ENCODE measurements at regions not wholly inside any gene's neighbourhood (a gene's known extent, or its start where the extent isn't known, plus 50 kb on each side); places are given as distances from the start of the nearest gene placed in this dataset.

DNA sequence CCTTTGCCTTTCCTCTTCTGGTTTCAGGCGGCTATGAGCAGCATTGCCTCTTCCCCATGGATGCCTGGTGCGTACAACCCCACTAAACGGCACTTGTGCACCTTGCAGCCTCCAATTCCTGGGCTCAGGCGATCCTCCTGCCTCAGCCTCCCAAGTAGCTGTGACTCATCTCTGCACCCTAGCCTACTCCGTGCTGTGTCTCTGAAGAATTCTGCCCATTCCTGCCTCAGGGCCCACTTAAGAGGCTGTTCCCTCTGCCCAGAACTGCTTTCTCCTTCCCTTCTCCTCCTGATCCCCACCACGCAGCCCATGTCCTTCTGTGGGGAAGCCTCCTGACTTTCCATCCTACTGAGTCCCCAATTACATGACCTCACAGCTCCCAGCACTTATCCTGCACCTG lies 142.2 kb upstream of the ZNF507 start:
- H3K79me1 ChIP-seq (ENCODE audit: low read length) = no peaks in the 10 kb centered on the region
- no peak overlapping the region for H3K4ac ChIP-seq (ENCODE audit: low read depth, low read length)
- H3K4me3 ChIP-seq (ENCODE audit: low read depth, low read length) = no peak overlapping the region
- no peak overlapping the region for H2BK120ac ChIP-seq (ENCODE audit: insufficient read depth, low read length, poor library complexity)
- H3K79me2 ChIP-seq (ENCODE audit: control insufficient read depth, insufficient read depth, low read length, poor library complexity) = no peaks in the 10 kb centered on the region
- no peaks in the 10 kb centered on the region for H3K9me3 ChIP-seq (ENCODE audit: insufficient read depth, low read depth, low read length)
- H2AFZ ChIP-seq (ENCODE audit: insufficient read depth, low read length, poor library complexity) = no peak overlapping the region
- H2BK12ac ChIP-seq (ENCODE audit: low read length) = no peak overlapping the region
- no peak overlapping the region for H3K23ac ChIP-seq (ENCODE audit: low read length)
- H4K91ac ChIP-seq (ENCODE audit: low read depth, low read length) = no peak overlapping the region
- DNase-seq = no peak
- H2AK5ac ChIP-seq (ENCODE audit: low read length) = no peak overlapping the region
- no peaks in the 10 kb centered on the region for H3K27me3 ChIP-seq (ENCODE audit: insufficient read depth, low read length)
- no peaks in the 10 kb centered on the region for H3K36me3 ChIP-seq (ENCODE audit: control insufficient read depth in 1 of 2, insufficient read depth in 2 of 2, low read length in 2 of 2)
- H2BK5ac ChIP-seq (ENCODE audit: low read depth, low read length, poor library complexity) = no peak overlapping the region
- no peak overlapping the region for H3K18ac ChIP-seq (ENCODE audit: low read length)
- H4K12ac ChIP-seq (ENCODE audit: low read depth, low read length) = no peak overlapping the region
- H3K27ac ChIP-seq (ENCODE audit: low read depth, low read length) = no peak overlapping the region
- H3K9ac ChIP-seq (ENCODE audit: low read length) = no peak overlapping the region
- no peak overlapping the region for H4K8ac ChIP-seq (ENCODE audit: low read depth, low read length)
- H3K4me2 ChIP-seq (ENCODE audit: low read length) = no peak overlapping the region
- no peak overlapping the region for H3K14ac ChIP-seq (ENCODE audit: low read length)
- H3K4me1 ChIP-seq (ENCODE audit: control insufficient read depth in 1 of 2, insufficient read depth in 2 of 2, low read length in 2 of 2) = no peaks in the 10 kb centered on the region
- WGBS (ENCODE audit: extremely low coverage, insufficient coverage, insufficient read length) = no CpG with 5 or more reads among the region's 6 CpGs

DNA sequence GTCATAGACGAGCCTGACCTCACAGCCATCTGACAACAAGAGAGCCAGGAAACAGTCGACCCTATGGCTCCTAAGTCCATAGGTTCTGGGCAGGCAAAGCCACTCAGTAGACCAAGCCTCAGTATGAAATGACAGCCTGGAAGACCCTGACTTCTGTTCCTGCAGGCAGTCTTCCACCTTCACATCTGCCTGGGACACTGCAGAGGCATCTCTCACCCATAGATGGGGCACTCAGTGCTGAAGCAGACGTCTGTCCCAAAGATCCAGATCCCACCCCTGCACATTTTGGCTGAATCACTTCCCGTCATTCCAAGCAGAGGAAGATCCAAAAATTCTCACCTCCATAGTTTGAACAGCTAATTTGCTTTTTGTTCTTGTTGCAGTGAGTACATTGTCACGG lies 139.3 kb upstream of the ZNF507 start:
- Histone ChIP-seq H3K79me1 (ENCODE audit: low read length) (no peaks in the 10 kb centered on the region), H3K23ac (ENCODE audit: low read length) (peak overlapping the region; percentile 37), H3K4me3 (ENCODE audit: low read depth, low read length) (no peak overlapping the region), H3K4ac (ENCODE audit: low read depth, low read length) (no peak overlapping the region), H3K27ac (ENCODE audit: low read depth, low read length) (no peak overlapping the region), H3K9me3 (ENCODE audit: insufficient read depth, low read depth, low read length) (no peaks in the 10 kb centered on the region), H2AFZ (ENCODE audit: insufficient read depth, low read length, poor library complexity) (no peak overlapping the region), H4K8ac (ENCODE audit: low read depth, low read length) (no peak overlapping the region), H3K4me2 (ENCODE audit: low read length) (no peak overlapping the region), H2AK5ac (ENCODE audit: low read length) (no peak overlapping the region), H3K27me3 (ENCODE audit: insufficient read depth, low read length) (no peaks in the 10 kb centered on the region), H2BK5ac (ENCODE audit: low read depth, low read length, poor library complexity) (no peak overlapping the region), H4K91ac (ENCODE audit: low read depth, low read length) (no peak overlapping the region), H3K18ac (ENCODE audit: low read length) (no peak overlapping the region), H3K9ac (ENCODE audit: low read length) (no peak overlapping the region), H2BK12ac (ENCODE audit: low read length) (no peak overlapping the region), H3K14ac (ENCODE audit: low read length) (no peak overlapping the region), H3K4me1 (ENCODE audit: control insufficient read depth in 1 of 2, insufficient read depth in 2 of 2, low read length in 2 of 2) (no peaks in the 10 kb centered on the region), H3K79me2 (ENCODE audit: control insufficient read depth, insufficient read depth, low read length, poor library complexity) (no peaks in the 10 kb centered on the region), H4K12ac (ENCODE audit: low read depth, low read length) (no peak overlapping the region), H2BK120ac (ENCODE audit: insufficient read depth, low read length, poor library complexity) (no peak overlapping the region), H3K36me3 (ENCODE audit: control insufficient read depth in 1 of 2, insufficient read depth in 2 of 2, low read length in 2 of 2) (no peaks in the 10 kb centered on the region)
- no CpG with 5 or more reads among the region's 5 CpGs for WGBS (ENCODE audit: extremely low coverage, insufficient coverage, insufficient read length)
- no peak for DNase-seq

DNA sequence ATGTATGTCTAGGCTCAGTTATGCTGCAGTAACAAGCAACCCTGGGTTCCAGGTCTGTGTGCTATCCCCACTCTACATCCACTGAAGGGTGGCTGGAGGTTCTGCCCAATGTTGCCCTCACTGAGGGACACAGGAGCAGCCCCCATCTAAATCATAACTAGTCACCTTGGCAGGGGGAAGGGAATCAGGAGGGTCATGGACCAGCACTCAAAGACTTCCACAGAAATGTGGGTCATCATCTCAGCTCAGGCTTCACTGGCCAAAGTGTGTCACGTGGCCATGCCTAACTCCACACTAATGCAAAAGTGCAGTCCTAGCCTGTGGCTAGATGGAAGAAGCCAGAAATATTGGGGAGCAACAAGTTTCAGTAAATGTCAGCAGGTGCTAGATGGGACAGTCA lies 137.3 kb upstream of the ZNF507 start:
- H3K27ac ChIP-seq (ENCODE audit: low read depth, low read length) = no peak overlapping the region
- no peak overlapping the region for H2AFZ ChIP-seq (ENCODE audit: insufficient read depth, low read length, poor library complexity)
- no peak overlapping the region for H3K4me2 ChIP-seq (ENCODE audit: low read length)

DNA sequence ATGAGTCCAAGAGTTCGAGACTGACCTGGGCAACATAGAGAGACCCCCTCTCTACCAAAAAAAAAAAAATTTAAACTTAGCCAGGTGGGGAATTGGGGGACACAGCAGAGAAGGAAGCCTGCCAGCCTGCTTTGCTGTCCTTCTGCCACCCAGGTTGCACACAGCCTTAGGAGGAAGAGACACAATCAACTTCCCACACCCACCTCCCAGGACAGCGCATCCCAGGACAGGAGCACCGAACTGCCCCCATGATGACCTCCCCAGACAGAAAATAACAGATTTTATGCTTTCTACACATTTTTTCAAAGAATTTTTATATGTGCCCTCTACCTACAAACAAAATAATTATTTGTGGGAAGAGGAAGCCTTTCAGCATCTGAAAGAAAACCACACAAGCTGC lies 126.0 kb upstream of the ZNF507 start:
- Histone ChIP-seq H3K79me2 (ENCODE audit: control insufficient read depth, insufficient read depth, low read length, poor library complexity) (no peaks in the 10 kb centered on the region), H3K18ac (ENCODE audit: low read length) (no peak overlapping the region), H3K79me1 (ENCODE audit: low read length) (no peaks in the 10 kb centered on the region), H3K23ac (ENCODE audit: low read length) (no peak overlapping the region), H3K14ac (ENCODE audit: low read length) (no peak overlapping the region), H3K36me3 (ENCODE audit: control insufficient read depth in 1 of 2, insufficient read depth in 2 of 2, low read length in 2 of 2) (no peaks in the 10 kb centered on the region), H3K4ac (ENCODE audit: low read depth, low read length) (no peak overlapping the region), H4K8ac (ENCODE audit: low read depth, low read length) (no peak overlapping the region), H3K27me3 (ENCODE audit: insufficient read depth, low read length) (peaks cover 10% of the 10 kb centered on the region), H3K4me2 (ENCODE audit: low read length) (no peak overlapping the region), H4K12ac (ENCODE audit: low read depth, low read length) (no peak overlapping the region), H2AK5ac (ENCODE audit: low read length) (no peak overlapping the region), H3K27ac (ENCODE audit: low read depth, low read length) (no peak overlapping the region), H3K4me3 (ENCODE audit: low read depth, low read length) (no peak overlapping the region), H3K9ac (ENCODE audit: low read length) (no peak overlapping the region), H2AFZ (ENCODE audit: insufficient read depth, low read length, poor library complexity) (no peak overlapping the region), H3K9me3 (ENCODE audit: insufficient read depth, low read depth, low read length) (peaks cover 2% of the 10 kb centered on the region), H4K91ac (ENCODE audit: low read depth, low read length) (no peak overlapping the region), H2BK12ac (ENCODE audit: low read length) (no peak overlapping the region), H2BK5ac (ENCODE audit: low read depth, low read length, poor library complexity) (no peak overlapping the region), H3K4me1 (ENCODE audit: control insufficient read depth in 1 of 2, insufficient read depth in 2 of 2, low read length in 2 of 2) (no peaks in the 10 kb centered on the region), H2BK120ac (ENCODE audit: insufficient read depth, low read length, poor library complexity) (no peak overlapping the region)
- no CpG with 5 or more reads among the region's 3 CpGs for WGBS (ENCODE audit: extremely low coverage, insufficient coverage, insufficient read length)
- DNase-seq = no peak

More for the DNA sequence above, 137.3 kb upstream of the ZNF507 start:
- Histone ChIP-seq H3K23ac (ENCODE audit: low read length) (no peak overlapping the region), H4K12ac (ENCODE audit: low read depth, low read length) (no peak overlapping the region), H3K4me1 (ENCODE audit: control insufficient read depth in 1 of 2, insufficient read depth in 2 of 2, low read length in 2 of 2) (no peaks in the 10 kb centered on the region), H4K8ac (ENCODE audit: low read depth, low read length) (no peak overlapping the region), H2BK5ac (ENCODE audit: low read depth, low read length, poor library complexity) (no peak overlapping the region), H3K79me2 (ENCODE audit: control insufficient read depth, insufficient read depth, low read length, poor library complexity) (no peaks in the 10 kb centered on the region), H3K14ac (ENCODE audit: low read length) (no peak overlapping the region), H3K9me3 (ENCODE audit: insufficient read depth, low read depth, low read length) (no peaks in the 10 kb centered on the region), H4K91ac (ENCODE audit: low read depth, low read length) (no peak overlapping the region), H3K9ac (ENCODE audit: low read length) (no peak overlapping the region), H3K4me3 (ENCODE audit: low read depth, low read length) (peak overlapping the region; percentile 43), H2AK5ac (ENCODE audit: low read length) (no peak overlapping the region), H3K4ac (ENCODE audit: low read depth, low read length) (no peak overlapping the region), H3K18ac (ENCODE audit: low read length) (no peak overlapping the region), H2BK12ac (ENCODE audit: low read length) (no peak overlapping the region), H3K36me3 (ENCODE audit: control insufficient read depth in 1 of 2, insufficient read depth in 2 of 2, low read length in 2 of 2) (no peaks in the 10 kb centered on the region), H2BK120ac (ENCODE audit: insufficient read depth, low read length, poor library complexity) (no peak overlapping the region), H3K27me3 (ENCODE audit: insufficient read depth, low read length) (no peaks in the 10 kb centered on the region), H3K79me1 (ENCODE audit: low read length) (no peaks in the 10 kb centered on the region)
- DNase-seq = no peak
- no CpG with 5 or more reads among the region's 1 CpG for WGBS (ENCODE audit: extremely low coverage, insufficient coverage, insufficient read length)
